Nephron (organoid): ENCODE measurements at regions not wholly inside any gene's neighbourhood (a gene's known extent, or its start where the extent isn't known, plus 50 kb on each side); places are given as distances from the start of the nearest gene placed in this dataset.

Experiments used
- H3K27ac Mint-ChIP-seq, 3 experiments: 2 replicates each; pipeline ENCODE4 v1.8.0; 2020; ENCODE audit warnings: mixed read lengths in 3 of 3, mild to moderate bottlenecking in 2 of 3, moderate library complexity in 1 of 3
- H3K27me3 Mint-ChIP-seq: 2 replicates; pipeline ENCODE4 v1.8.0; 2021; ENCODE audit warnings: low read depth, mild to moderate bottlenecking, moderate library complexity, mixed read lengths
- H3K36me3 Mint-ChIP-seq: 2 replicates; pipeline ENCODE4 v1.8.0; 2020; ENCODE audit warnings: low read depth, mixed read lengths
- H3K4me1 Mint-ChIP-seq: 2 replicates; pipeline ENCODE4 v1.8.0; 2020; ENCODE audit warnings: mixed read lengths
- H3K4me3 Mint-ChIP-seq, 3 experiments: 2 replicates each; pipeline ENCODE4 v1.8.0; 2020; ENCODE audit warnings: mild to moderate bottlenecking in 3 of 3, mixed read lengths in 3 of 3, moderate library complexity in 2 of 3
- H3K9me3 Mint-ChIP-seq: 2 replicates; pipeline ENCODE4 v1.8.0; 2020; ENCODE audit warnings: mixed read lengths
- TF ChIP-seq, protein P1 (sequence below), 3 experiments: fragments of 200-600 bp; sonication (generic); IDR thresholded peaks; one replicate each; pipeline ENCODE4 v1.5.0; 2021; ENCODE audit warnings: antibody characterized with exemption in 3 of 3; ENCODE audit not compliant: unreplicated experiment in 3 of 3

- Mint-ChIP-seq H3K27me3 (no peaks in the 10 kb centered on the region), H3K27ac (no peak overlapping the region), H3K9me3 (peaks cover 34% of the 10 kb centered on the region), H3K36me3 (no peaks in the 10 kb centered on the region), H3K4me1 (no peaks in the 10 kb centered on the region), H3K4me3 (no peak overlapping the region)
- TF ChIP-seq, protein P1, sequence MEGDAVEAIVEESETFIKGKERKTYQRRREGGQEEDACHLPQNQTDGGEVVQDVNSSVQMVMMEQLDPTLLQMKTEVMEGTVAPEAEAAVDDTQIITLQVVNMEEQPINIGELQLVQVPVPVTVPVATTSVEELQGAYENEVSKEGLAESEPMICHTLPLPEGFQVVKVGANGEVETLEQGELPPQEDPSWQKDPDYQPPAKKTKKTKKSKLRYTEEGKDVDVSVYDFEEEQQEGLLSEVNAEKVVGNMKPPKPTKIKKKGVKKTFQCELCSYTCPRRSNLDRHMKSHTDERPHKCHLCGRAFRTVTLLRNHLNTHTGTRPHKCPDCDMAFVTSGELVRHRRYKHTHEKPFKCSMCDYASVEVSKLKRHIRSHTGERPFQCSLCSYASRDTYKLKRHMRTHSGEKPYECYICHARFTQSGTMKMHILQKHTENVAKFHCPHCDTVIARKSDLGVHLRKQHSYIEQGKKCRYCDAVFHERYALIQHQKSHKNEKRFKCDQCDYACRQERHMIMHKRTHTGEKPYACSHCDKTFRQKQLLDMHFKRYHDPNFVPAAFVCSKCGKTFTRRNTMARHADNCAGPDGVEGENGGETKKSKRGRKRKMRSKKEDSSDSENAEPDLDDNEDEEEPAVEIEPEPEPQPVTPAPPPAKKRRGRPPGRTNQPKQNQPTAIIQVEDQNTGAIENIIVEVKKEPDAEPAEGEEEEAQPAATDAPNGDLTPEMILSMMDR (IDR thresholded peaks at IDR 0.05; ENCODE audit: unreplicated experiment in 3 of 3) = no peak
These were observed 309.7 kb downstream of the NEK10 start for GRCh38 chr3:27059489-27059888.
